Kidney tubule cell (primary cell): ENCODE measurements at regions not wholly inside any gene's neighbourhood (a gene's known extent, or its start where the extent isn't known, plus 50 kb on each side); places are given as distances from the start of the nearest gene placed in this dataset.
A peak's percentile ranks its signal among the peaks of the same experiment; 100 is the strongest.

ENCODE experiments used
- DNase-seq: peaks from one replicate; pipeline ENCODE4 v3.0.0-alpha.2; 2018; ENCODE audit warnings: low spot score

- DNase-seq, result no peak
Measured at GRCh38 chr7:22563032-22563501, 63.1 kb upstream of the STEAP1B start.

- DNase-seq, result peak; percentile 77
Measured at GRCh38 chr7:22561895-22562593, 62.1 kb upstream of the STEAP1B start.

GRCh38 chr7:22561321-22561811 lies 61.4 kb upstream of the STEAP1B start:
- peak; percentile 98 for DNase-seq

- DNase-seq, result peak; percentile 85
Measured at GRCh38 chr7:22559829-22560489, 60.0 kb upstream of the STEAP1B start.

GRCh38 chr7:22557167-22557566 lies 57.2 kb upstream of the STEAP1B start:
- DNase-seq, result no peak

GRCh38 chr7:22555476-22555875 lies 55.5 kb upstream of the STEAP1B start:
- DNase-seq, result no peak

GRCh38 chr7:22554184-22554583 lies 54.2 kb upstream of the STEAP1B start:
- no peak for DNase-seq

- DNase-seq, result no peak
Measured at GRCh38 chr7:22551768-22552513, 52.0 kb upstream of the STEAP1B start.

GRCh38 chr7:22550514-22551030 lies 50.6 kb upstream of the STEAP1B start:
- no peak for DNase-seq

GRCh38 chr7:22549667-22550513 lies 49.9 kb upstream of the STEAP1B start:
- peak; percentile 70 for DNase-seq
